GM04503 (cell line): ENCODE measurements at regions not wholly inside any gene's neighbourhood (a gene's known extent, or its start where the extent isn't known, plus 50 kb on each side); places are given as distances from the start of the nearest gene placed in this dataset.
A peak's percentile ranks its signal among the peaks of the same experiment; 100 is the strongest.

Source experiments
- DNase-seq: peaks from one replicate; pipeline ENCODE4 v3.0.0-alpha.2; 2012; ENCODE audit warnings: low read depth

DNA sequence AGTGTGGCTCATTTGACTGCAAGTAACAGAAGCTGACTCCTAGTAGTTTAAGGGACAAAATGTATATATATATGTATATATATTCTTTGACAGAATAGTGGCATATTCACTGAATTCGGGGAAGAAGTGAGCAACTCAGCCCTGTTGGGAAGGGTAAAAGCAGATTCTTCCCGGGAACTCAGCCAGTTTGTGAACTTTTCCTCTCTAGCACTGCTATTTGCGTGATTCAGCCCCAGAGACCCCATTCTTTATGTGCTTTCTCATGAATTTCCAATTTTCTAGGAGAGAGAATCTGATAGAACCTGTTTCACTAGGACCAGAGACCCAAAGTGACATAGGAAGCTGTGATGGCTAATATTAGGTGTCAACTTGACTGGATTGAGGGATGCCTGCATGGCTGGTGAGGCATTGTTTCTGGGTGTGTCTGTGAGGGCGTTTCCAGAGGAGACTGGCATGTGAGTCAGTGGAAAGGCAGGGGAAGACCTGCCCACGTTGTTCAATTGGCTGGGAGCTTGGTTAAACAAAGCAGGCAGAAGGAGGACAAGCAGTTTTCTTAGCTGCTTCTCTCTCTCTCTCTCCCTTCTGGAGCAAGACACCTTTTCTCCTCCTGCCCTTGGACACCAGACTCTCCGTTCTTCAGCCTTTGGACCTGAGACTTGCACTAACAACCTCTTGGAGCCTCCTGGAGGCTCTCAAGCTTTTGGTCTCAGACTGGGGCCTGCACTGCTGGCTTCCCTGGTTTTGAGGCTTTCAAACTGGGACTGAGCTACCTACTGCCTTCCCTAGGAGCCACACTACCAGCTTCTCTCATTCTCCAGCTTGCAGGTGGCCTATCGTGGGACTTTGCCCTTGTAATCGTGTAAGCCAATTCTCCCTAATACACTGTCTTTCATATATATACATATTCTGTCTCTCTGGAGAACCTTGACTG lies 93.4 kb upstream of the KCNK1 start:
- DNase-seq, result no peak

- no peak for DNase-seq
Observed at GRCh38 chr1:233523047-233523446, 90.9 kb upstream of the KCNK1 start.

DNA sequence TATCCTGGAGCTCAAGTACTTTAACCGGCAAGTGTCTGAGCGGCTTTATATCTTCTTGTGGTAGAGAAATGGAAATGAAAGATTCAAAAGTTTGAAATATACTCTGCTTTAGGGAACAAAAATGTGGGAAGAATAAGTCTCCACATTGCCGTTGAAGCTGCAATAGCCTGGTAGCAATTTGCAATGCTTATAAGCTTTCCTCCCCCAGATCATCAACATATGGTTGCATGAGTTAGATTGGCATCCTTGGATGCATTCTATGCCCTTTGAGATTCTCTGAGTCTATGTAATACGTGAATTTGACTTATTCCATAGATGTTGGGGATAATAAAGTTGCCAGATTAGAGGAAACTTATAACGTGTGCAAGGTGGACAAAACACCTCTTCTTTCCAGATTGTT lies 86.1 kb upstream of the KCNK1 start:
- no peak for DNase-seq

DNA sequence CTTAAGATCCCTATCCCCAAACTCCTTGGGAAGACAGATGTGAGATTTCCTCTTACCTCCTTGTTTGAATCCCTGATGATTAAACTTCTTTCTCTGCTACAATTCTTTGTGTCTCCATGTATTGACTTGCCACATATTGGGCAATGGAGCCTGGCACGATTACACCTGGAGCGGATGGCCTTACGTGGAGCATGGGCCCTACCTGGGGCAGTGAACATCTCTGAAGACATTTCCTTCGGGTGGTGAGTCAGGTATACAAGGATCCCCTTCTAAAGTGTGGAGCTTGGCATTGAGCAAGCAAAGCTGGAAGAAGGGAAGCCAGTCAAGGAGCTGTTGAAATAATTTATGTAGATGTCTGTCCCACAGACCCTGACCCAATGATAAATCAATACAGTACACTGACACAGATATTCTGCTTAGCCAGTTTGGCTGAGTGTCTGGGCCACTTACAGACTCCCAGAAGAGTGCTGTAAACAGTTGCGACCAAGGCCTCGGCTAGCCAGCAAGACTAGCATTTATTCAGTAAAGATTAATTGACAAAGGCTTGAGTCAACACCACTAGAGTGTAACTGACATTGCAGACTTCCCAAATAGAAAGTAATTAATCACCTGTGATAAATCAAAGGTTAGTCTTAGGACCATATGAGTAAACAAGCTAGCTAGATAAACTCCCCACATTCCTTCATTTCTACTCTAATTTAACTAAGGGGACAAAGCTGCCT lies 83.1 kb upstream of the KCNK1 start:
- no peak for DNase-seq

DNA sequence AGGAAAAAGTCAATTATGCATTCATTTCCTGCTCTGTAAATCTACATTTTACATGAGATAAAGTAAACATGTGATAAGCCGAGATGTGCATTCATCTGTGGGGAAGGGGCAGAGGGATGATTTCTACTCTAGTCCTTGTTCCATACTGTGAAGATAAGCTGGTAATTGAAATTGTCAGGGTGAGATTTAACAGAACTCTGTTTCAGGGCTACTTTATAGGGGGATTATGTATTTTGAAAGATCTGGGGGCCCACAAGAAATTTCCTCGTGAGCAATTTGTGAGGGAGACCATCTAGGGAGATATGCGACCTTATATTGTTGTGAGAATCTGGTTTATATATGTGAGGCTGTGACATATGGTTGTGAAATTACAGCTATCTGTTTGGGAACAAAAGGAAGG lies 73.1 kb upstream of the KCNK1 start:
- no peak for DNase-seq

DNA sequence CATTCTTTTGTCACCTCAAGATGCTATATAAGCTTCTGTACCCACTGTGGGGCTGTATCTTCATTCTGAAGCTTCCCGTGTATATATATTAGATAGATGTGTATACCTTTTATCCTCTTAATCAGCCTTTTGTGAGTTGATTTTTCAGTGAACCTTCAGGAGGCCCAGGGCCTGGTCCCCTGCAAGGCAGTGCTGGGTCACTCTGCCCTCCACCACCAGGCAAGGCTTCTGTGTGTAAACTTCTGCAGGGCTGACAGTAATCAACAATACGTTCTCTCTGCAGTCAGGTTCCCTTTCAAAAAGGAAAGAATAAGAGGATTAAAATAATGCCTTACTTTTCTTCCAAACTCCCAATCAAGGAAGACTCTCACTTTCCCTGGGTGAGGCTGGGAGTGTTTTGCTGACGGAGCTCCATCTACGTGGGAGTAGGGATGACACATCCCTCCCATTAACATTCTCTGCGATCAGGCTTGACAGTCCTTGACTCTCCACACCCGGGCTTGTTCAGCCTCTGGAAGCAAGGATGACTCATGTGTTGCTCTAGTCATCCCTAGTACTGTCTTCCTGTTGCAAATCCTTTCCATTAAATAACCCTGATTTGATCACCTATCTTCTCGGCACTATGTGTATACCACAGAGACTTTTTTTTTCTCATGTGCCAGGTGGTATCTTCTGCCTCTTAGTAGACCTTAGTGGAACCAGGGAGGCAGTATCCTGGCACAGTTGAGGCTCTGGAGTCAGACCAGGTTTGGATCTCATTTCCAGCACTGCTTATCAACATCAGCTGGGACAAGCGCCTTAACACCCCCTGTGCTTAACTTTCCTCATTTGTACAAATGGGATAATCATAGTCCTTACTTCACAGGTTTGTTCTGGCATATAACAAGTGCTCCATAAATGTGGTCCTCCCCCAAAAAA lies 70.3 kb upstream of the KCNK1 start:
- peak; percentile 74 for DNase-seq

GRCh38 chr1:233544304-233544703 lies 69.6 kb upstream of the KCNK1 start:
- DNase-seq, result no peak

GRCh38 chr1:233547726-233548125 lies 66.2 kb upstream of the KCNK1 start:
- DNase-seq, result no peak

DNA sequence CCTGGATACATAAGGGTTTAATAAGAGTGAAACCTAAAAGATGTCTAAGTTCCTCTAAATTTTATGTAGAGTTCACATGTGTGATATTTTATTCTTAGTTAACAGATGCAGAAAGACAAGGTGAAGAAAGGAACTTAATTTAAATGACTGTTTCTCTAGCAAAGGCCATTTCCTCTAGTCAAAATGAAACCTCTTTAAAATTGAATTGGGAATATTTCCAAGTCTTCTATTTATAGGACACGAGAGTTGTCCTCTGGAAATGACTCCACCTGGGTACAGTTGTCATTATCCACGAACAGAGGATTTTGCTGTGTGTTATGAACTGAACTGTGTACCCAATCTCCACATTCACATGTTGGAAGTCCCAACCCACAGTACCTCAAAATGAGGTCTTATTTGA lies 64.5 kb upstream of the KCNK1 start:
- no peak for DNase-seq

DNA sequence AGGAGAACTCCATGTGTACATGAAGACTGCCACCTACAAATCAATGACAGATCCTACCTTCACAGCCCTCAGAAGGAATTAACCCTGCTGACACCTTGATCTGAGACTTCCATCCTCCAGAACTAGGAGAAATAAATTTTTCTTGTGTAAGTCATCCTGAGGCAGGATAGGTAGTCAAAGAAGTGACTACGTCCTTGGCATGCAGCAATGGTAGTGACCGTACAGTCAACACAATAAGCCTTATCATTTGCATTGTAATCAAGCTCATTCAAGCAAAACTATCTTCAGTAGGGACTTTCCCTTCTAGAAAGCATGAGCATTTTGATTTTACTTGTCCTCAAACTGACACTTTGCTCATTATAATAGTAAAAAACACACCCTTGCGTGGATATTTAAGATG lies 64.0 kb upstream of the KCNK1 start:
- DNase-seq, result no peak

GRCh38 chr1:233554037-233554436 lies 59.9 kb upstream of the KCNK1 start:
- no peak for DNase-seq

GRCh38 chr1:233561708-233562426 lies 52.0 kb upstream of the KCNK1 start:
- DNase-seq, result no peak
